Gastrocnemius medialis (tissue), 4 donors: ENCODE measurements at regions not wholly inside any gene's neighbourhood (a gene's known extent, or its start where the extent isn't known, plus 50 kb on each side); places are given as distances from the start of the nearest gene placed in this dataset.

Experiments used
- ATAC-seq, 2 donors: fragments of 150-250 bp; one replicate each; pipeline ENCODE4 v1.9.1; 2016
- DNase-seq, 2 donors: peaks; one replicate each; pipeline ENCODE4 v3.0.0-alpha.2; 2019
- H3K27ac ChIP-seq, 4 donors: fragments of 200-600 bp; sonication (generic); 1 replicate in 1 of 4; 2 replicates in 3 of 4; pipeline ENCODE4 v1.5.1; 2016 to 2018; ENCODE audit warnings: mild to moderate bottlenecking in 2 of 4, moderate library complexity in 1 of 4
- H3K27me3 ChIP-seq, 3 donors: fragments of 200-600 bp; sonication (generic) in 2 of 3; 1 replicate in 1 of 3; 2 replicates in 2 of 3; pipeline versions ENCODE4 v1.5.1 to v1.6.0; 2016 to 2019; ENCODE audit warnings: mild to moderate bottlenecking in 1 of 3, moderate library complexity in 1 of 3
- H3K36me3 ChIP-seq, 2 donors: fragments of 200-600 bp; sonication (generic) in 1 of 2; one replicate each; pipeline ENCODE4 v1.5.1; 2017 to 2018
- H3K4me1 ChIP-seq, 2 donors: fragments of 200-600 bp; sonication (generic) in 1 of 2; one replicate each; pipeline ENCODE4 v1.5.1; 2016 to 2017; ENCODE audit warnings: mild to moderate bottlenecking in 2 of 2
- H3K4me3 ChIP-seq, 4 donors: fragments of 200-600 bp; sonication (generic) in 3 of 4; 1 replicate in 1 of 4; 2 replicates in 3 of 4; pipeline ENCODE4 v1.5.1; 2016 to 2019; ENCODE audit warnings: mild to moderate bottlenecking in 2 of 4
- H3K9me3 ChIP-seq, 3 donors: fragments of 200-600 bp; sonication (generic) in 2 of 3; 1 replicate in 1 of 3; 2 replicates in 2 of 3; pipeline ENCODE4 v1.5.1; 2016 to 2019
- POLR2A ChIP-seq, 2 donors: fragments of 450-650 bp; IDR thresholded peaks; one replicate each; pipeline ENCODE4 v1.6.1; 2017; ENCODE audit warnings: antibody characterized with exemption in 2 of 2, mild to moderate bottlenecking in 2 of 2, moderate library complexity in 2 of 2
- in situ Hi-C, 4 donors: fragments of 200-750 bp; cut with MboI; loops; one replicate each; pipeline versions ENCODE4 v1.15.0 to v1.8.0; 2017; ENCODE audit warnings: low sequenced_read_pairs in 4 of 4
- intact Hi-C: fragments of 100-400 bp; cut with DNase I; formaldehyde crosslinking; loops from one replicate; pipeline ENCODE4 v1.15.1; 2023; ENCODE audit warnings: low total_unique reads
- TF ChIP-seq, protein P1 (sequence below), 5 experiments: fragments of 450-650 bp in 3 of 5; fragments of 200-600 bp in 2 of 5; sonication (generic) in 2 of 5; IDR thresholded peaks in 4 of 5; conservative IDR thresholded peaks in 1 of 5; 1 replicate in 4 of 5; 2 replicates in 1 of 5; pipeline ENCODE4 v1.5.1; 2016 to 2019; ENCODE audit warnings: antibody characterized with exemption in 5 of 5, mild to moderate bottlenecking in 3 of 5, moderate library complexity in 3 of 5

DNA sequence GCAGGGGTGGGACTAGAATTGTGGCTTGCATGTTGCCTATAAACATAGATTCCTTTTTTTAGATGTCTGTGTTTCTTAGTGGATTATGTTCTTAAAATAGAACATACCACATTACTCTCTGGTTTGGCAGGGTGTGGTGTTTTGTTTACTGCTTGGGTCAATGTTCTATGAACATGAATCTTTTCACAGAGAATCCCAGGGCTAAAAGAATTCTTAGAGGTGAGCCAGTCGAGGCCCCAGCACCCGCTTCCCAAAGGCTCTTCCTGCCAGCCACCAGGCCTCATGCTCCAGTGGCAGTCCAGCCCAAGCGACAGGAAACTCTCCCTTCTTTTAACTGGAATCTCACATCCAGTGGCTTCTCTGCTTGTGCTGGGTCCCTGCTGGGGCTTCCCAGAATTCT lies 126.6 kb downstream of the C9orf152 start:
- Histone ChIP-seq H3K36me3 (no peaks in the 10 kb centered on the region), H3K4me3 (no peak overlapping the region), H3K4me1 (peaks cover 30 to 33% of the 10 kb centered on the region in 2 donors), H3K27ac (peak overlapping the region; percentile 48 to 75 (median 60)), H3K9me3 (no peaks in the 10 kb centered on the region), H3K27me3 (no peaks in the 10 kb centered on the region)
- ATAC-seq (peak; percentile 81 to 96), DNase-seq (no peak)
- intact Hi-C loops (no loop called here), in situ Hi-C loops (no loop called here)
- no peak for TF ChIP-seq POLR2A (IDR thresholded peaks at IDR 0.05)
- TF ChIP-seq, protein P1, sequence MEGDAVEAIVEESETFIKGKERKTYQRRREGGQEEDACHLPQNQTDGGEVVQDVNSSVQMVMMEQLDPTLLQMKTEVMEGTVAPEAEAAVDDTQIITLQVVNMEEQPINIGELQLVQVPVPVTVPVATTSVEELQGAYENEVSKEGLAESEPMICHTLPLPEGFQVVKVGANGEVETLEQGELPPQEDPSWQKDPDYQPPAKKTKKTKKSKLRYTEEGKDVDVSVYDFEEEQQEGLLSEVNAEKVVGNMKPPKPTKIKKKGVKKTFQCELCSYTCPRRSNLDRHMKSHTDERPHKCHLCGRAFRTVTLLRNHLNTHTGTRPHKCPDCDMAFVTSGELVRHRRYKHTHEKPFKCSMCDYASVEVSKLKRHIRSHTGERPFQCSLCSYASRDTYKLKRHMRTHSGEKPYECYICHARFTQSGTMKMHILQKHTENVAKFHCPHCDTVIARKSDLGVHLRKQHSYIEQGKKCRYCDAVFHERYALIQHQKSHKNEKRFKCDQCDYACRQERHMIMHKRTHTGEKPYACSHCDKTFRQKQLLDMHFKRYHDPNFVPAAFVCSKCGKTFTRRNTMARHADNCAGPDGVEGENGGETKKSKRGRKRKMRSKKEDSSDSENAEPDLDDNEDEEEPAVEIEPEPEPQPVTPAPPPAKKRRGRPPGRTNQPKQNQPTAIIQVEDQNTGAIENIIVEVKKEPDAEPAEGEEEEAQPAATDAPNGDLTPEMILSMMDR (IDR thresholded peaks at IDR 0.05 in 4 of 5, conservative IDR thresholded peaks at IDR 0.05 in 1 of 5): no peak

DNA sequence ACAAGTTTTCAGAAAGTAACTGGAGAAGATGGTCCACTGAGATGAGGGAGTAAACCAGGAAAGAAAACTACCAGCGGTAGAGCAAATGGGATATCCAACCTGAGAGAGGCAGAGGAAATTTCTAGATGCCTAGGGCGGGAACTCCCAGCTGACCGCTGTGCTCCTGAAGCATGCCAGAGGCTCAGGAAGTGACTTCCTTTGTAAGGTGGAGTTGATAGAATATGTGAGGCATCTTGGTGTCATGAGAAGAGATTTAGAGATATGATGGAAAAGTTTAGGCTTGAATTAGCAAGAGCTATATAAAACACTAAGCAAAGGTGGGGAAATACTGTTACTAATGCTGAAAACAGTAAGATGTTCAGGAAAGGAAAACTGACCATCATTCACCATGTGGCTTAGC lies 124.1 kb downstream of the C9orf152 start:
- TF ChIP-seq, protein P1 (IDR thresholded peaks at IDR 0.05 in 4 of 5, conservative IDR thresholded peaks at IDR 0.05 in 1 of 5): no peak
- TF ChIP-seq POLR2A (IDR thresholded peaks at IDR 0.05): no peak
- Histone ChIP-seq H3K4me1 (peaks cover 21 to 29% of the 10 kb centered on the region in 2 donors), H3K27me3 (no peaks in the 10 kb centered on the region), H3K4me3 (no peak overlapping the region), H3K9me3 (no peaks in the 10 kb centered on the region), H3K27ac (no peak overlapping the region), H3K36me3 (no peaks in the 10 kb centered on the region)
- ATAC-seq (no peak), DNase-seq (no peak)
- in situ Hi-C loops: no loop called here
- intact Hi-C loops: no loop called here

DNA sequence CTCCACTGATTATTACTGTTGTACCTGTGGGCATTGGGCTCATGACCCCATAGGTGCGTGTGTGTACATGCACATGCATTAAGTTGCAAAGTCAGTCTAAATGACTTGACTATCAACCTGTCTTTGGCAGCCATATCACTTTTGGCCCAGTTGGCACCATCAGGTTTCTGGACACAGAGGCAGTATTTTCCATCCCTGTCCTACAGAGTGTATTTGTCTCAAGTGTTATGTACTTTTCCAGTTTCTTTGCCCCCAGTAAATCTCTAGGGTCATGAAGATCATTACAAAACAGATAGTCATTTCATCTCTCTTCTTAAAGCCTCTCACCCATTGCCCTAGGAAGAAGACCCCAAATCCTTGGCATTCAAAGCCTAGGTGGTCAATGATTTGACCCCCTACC lies 121.4 kb downstream of the C9orf152 start:
- no peak for ATAC-seq
- Histone ChIP-seq H3K27ac (no peak overlapping the region), H3K36me3 (no peaks in the 10 kb centered on the region), H3K4me3 (no peak overlapping the region), H3K4me1 (peaks cover 8 to 13% of the 10 kb centered on the region in 2 donors), H3K27me3 (no peaks in the 10 kb centered on the region), H3K9me3 (no peaks in the 10 kb centered on the region)
- in situ Hi-C loops (no loop called here), intact Hi-C loops (no loop called here)
- no peak for DNase-seq
- TF ChIP-seq POLR2A (IDR thresholded peaks at IDR 0.05): no peak
- TF ChIP-seq, protein P1 (IDR thresholded peaks at IDR 0.05 in 4 of 5, conservative IDR thresholded peaks at IDR 0.05 in 1 of 5): no peak

GRCh38 chr9:110087605-110088004 lies 120.4 kb downstream of the C9orf152 start:
- Histone ChIP-seq H3K36me3 (no peaks in the 10 kb centered on the region), H3K27me3 (no peaks in the 10 kb centered on the region), H3K9me3 (no peaks in the 10 kb centered on the region), H3K27ac (no peak overlapping the region), H3K4me3 (no peak overlapping the region), H3K4me1 (peaks cover 0 to 6% of the 10 kb centered on the region in 2 donors)
- no peak for DNase-seq
- in situ Hi-C loops (no loop called here), intact Hi-C loops (no loop called here)
- TF ChIP-seq POLR2A (IDR thresholded peaks at IDR 0.05): no peak
- TF ChIP-seq, protein P1 (IDR thresholded peaks at IDR 0.05 in 4 of 5, conservative IDR thresholded peaks at IDR 0.05 in 1 of 5): no peak
- ATAC-seq: no peak

DNA sequence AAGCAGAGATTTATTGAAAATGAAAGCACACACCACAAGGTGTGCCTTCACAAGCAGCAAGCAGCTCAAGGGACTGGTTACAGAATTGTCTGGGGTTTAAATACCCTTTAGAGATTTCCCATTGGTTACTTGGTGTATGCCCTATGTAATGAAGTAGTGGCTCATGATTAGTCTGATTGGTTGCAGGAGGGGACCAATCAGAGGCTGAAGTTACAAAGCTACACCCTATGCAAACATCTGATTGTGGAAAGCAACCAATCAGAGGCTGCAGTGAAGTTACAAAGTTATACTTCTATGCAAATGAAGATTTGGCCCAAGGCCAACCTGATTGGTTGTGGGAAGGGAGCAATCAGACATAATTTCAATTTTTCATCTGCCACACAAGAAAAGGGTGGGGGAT lies 119.9 kb downstream of the C9orf152 start:
- peaks cover 0 to 6% of the 10 kb centered on the region in 2 donors for H3K4me1 ChIP-seq
- H3K4me3 ChIP-seq: no peak overlapping the region
- in situ Hi-C loops (no loop called here), intact Hi-C loops (no loop called here)
- TF ChIP-seq, protein P1 (IDR thresholded peaks at IDR 0.05 in 4 of 5, conservative IDR thresholded peaks at IDR 0.05 in 1 of 5): no peak
- TF ChIP-seq POLR2A (IDR thresholded peaks at IDR 0.05): no peak
- H3K27me3 ChIP-seq: no peaks in the 10 kb centered on the region
- ATAC-seq (no peak), DNase-seq (no peak)
- H3K36me3 ChIP-seq: no peaks in the 10 kb centered on the region
- no peak overlapping the region for H3K27ac ChIP-seq
- no peaks in the 10 kb centered on the region for H3K9me3 ChIP-seq
